ENCODE measurements at regions not wholly inside any gene's neighbourhood (a gene's known extent, or its start where the extent isn't known, plus 50 kb on each side); places are given as distances from the start of the nearest gene placed in this dataset.

GRCh38 chr9:678897-679296 lies 162.6 kb upstream of the DMRT1 start:
- Histone ChIP-seq H3K4me1 (ENCODE audit: insufficient read depth, low read length) (peaks cover 86% of the 10 kb centered on the region), H3K9me3 (ENCODE audit: low read length) (no peaks in the 10 kb centered on the region), H3K79me2 (ENCODE audit: insufficient read depth, low read length) (peaks cover 21% of the 10 kb centered on the region), H3K4me3 (replicated peaks in 1 of 3; ENCODE audit: insufficient read depth in 1 of 3, low read depth in 2 of 3, low read length in 3 of 3) (no peak overlapping the region), H2AFZ (ENCODE audit: low read length) (no peak overlapping the region), H3K27ac (ENCODE audit: extremely low read length, insufficient read depth, low read length) (peak overlapping the region; percentile 88), H3K9ac (ENCODE audit: insufficient read depth, low read depth, low read length) (peak overlapping the region; percentile 39; the same call in 1 of the 2 replicates), H3K27me3 (ENCODE audit: control insufficient read depth in 1 of 2, insufficient read depth in 2 of 2, low read length in 2 of 2) (no peaks in the 10 kb centered on the region), H3K4me2 (ENCODE audit: low read depth, low read length) (peak overlapping the region; percentile 14; the same call in 1 of the 2 replicates), H4K20me1 (ENCODE audit: insufficient read depth, low read length) (no peaks in the 10 kb centered on the region), H3K36me3 (replicated peaks in 1 of 2; ENCODE audit: control insufficient read depth in 1 of 2, insufficient read depth in 2 of 2, low read length in 2 of 2) (no peaks in the 10 kb centered on the region)
- in situ Hi-C loops (cut with HindIII; ENCODE audit: extremely low pct_ligation_motif_present, low pct_unique_long_range_greater_than_20kb) (no loop called here), intact Hi-C loops (cut with micrococcal nuclease; ENCODE audit: unreplicated experiment) (no loop called here)
- no TSS peak for BruUV-seq (replicated peaks)
- DNase-seq (ENCODE audit: low spot score) (no peak), FAIRE-seq (no peak), ATAC-seq (no peak)
- WGBS (ENCODE audit: low lambda C conversion rate), result 100% methylated on average over 1 of the region's 1 CpG
- ChIA-PET CTCF (ENCODE audit: low intra/inter-chr PET ratio, low total read pairs) (no interaction called here), POLR2A (interaction anchor here (2.3 to 2.6 kb wide), 2 partner anchors 15 to 30 kb away, joined by 8 to 43 read pairs; no protein-coding TSS in a partner anchor)
- TF ChIP-seq ZNF503 (CRISPR knock-in tag; IDR thresholded peaks at IDR 0.05) (no peak), ZNF746 (CRISPR knock-in tag; IDR thresholded peaks at IDR 0.05) (no peak), ZNF576 (CRISPR knock-in tag; IDR thresholded peaks at IDR 0.05) (no peak), ZMYM2 (CRISPR knock-in tag; IDR thresholded peaks at IDR 0.05) (no peak), ZNF770 (CRISPR knock-in tag; IDR thresholded peaks at IDR 0.05) (no peak), ZNF501 (CRISPR knock-in tag; IDR thresholded peaks at IDR 0.05) (no peak), SRSF4 (IDR thresholded peaks at IDR 0.05; ENCODE audit: low read depth, low read length, poor library complexity, severe bottlenecking) (no peak), GFI1 (CRISPR knock-in tag; IDR thresholded peaks at IDR 0.05; ENCODE audit: borderline replicate concordance) (no peak), ARNT (IDR thresholded peaks at IDR 0.05) (no peak), ZNF20 (CRISPR knock-in tag; IDR thresholded peaks at IDR 0.05) (no peak), ZNF577 (CRISPR knock-in tag; IDR thresholded peaks at IDR 0.05; ENCODE audit: borderline replicate concordance, low read depth) (no peak), CSRNP1 (CRISPR knock-in tag; IDR thresholded peaks at IDR 0.05) (no peak), PPARG (CRISPR knock-in tag; conservative IDR thresholded peaks at IDR 0.05) (no peak), ISX (CRISPR knock-in tag; conservative IDR thresholded peaks at IDR 0.05) (no peak), TBP (CRISPR knock-in tag; IDR thresholded peaks at IDR 0.05) (no peak)

Measured in HepG2 (cell line).